GM18517 (cell line): ENCODE measurements at regions not wholly inside any gene's neighbourhood (a gene's known extent, or its start where the extent isn't known, plus 50 kb on each side); places are given as distances from the start of the nearest gene placed in this dataset.

Experiments used
- ATAC-seq: cut with Tn5 transposase; IDR thresholded peaks from one replicate; pipeline ENCODE4 v1.9.1; 2021; ENCODE audit warnings: mild to moderate bottlenecking, moderate library complexity; ENCODE audit not compliant: unreplicated experiment

DNA sequence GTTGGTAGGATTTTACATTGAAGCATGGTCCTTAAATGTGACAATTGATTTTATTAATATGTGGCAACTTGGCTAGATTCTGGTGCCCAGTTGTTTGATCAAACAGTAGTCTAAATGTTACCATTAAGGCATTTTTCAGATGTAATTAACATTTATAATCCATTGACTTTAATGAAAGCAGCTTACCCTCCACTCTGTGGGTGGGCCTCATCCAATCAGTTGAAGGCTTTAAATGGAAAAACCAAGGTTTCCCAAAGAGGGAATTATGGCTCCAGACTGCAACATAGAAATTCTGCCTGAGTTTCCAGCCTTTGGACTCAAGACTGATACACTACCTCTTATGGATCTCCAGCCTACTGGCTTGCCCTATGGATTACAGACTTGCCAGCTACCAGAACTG, 1153.2 kb downstream of the BCL11B start:
- no peak for ATAC-seq

DNA sequence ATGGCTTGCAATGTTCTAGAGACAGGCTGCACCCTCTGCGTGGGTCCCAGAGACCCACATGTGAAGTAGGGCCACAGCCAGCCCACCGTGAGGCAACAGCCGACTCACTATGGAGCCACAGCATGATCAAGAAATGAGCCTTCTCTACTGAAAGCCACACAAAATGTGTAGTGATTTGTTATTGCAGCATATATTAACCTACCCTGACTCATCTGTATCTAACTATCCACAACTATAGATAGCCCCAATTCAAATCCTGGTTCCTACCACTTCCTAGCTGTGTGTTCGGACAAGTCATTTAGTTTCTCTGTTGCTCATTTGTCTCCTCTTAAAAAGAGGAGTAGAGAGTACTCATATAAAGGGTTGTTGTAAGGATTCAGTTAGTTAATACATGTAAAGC, 1152.3 kb downstream of the BCL11B start:
- ATAC-seq = no peak

DNA sequence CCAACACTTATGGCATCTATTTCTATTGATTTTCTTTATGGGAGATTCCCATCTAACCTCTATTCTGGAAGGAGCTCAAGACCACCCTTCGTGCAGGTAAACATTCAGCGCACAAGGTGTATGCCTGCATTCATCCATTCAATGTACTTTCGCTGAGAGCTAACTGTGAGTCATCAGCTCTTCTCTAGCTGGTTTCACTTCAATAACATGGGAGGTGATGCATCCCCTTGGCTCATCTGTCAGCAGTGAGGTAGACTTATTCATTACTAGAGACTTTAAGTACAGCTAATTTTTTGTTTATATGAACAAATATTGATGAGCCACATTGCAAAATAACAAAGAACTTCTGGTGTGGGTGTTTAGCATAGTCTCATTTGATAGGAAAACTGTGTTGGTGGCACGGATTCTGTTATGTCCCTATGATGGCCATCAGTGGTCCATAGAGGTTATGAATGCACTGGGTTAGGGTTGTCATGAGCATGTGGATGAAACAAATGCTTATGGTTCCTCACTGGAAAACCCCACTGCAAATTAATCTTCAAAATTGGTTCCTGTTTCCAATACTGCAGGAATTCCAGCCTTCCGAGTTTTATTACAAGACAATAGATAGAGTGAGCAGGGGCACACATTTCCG, 1151.0 kb downstream of the BCL11B start:
- no peak for ATAC-seq

DNA sequence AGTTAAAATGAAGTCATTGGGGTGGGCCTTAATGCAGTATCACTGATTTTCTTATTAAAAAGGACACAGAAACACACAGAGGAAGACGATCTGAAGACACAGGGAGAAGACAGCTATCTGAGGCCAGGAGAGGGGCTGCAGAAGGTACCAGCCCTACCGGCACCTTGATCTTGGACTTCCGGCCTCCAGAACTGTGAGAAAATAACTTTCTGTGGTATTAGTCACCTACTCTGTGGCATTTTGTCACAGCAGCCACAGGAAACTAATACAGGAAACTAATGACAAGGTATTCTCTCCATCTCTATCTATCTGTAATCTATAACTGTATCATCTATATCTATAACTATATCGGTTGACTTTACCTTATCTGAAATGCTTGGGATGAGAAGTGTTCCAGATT, 1149.5 kb downstream of the BCL11B start:
- ATAC-seq = no peak

DNA sequence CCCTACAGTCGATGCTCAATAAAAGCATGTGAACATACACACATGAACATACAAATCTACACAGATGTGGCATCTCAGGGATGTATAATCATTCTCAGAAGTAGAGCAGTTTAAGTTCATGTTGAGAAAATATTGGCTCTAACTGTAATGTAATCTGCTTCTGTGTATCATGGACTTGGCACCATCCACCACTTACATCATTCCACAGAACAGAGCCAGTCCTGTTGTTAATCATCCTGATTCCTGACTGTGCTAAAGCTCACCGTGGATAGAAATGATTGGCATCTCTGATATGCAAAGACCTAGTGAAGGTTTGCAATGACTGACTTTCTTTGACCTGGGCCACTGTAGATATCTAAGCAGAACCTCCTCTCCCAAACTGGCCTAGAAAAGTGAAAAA, 1141.3 kb downstream of the BCL11B start:
- no peak for ATAC-seq

DNA sequence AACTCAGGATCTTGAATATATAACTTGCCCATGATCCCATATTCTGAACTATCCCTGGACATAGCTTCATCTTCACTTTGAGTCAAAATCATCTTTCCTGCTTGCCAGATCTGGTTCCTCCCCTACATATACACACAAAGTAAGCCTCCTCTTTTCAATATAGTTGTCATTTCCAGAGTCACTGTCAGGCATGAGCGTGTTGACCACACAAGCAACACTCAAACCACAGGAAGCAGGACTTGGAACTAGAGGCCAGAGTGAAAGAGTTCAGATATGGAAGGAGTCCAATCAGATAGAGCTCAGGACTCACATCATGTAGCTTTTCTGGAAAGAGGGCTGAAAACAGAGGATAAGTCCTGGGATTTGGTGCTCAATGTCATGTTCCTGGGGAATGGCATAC, 1140.6 kb downstream of the BCL11B start:
- ATAC-seq = no peak

DNA sequence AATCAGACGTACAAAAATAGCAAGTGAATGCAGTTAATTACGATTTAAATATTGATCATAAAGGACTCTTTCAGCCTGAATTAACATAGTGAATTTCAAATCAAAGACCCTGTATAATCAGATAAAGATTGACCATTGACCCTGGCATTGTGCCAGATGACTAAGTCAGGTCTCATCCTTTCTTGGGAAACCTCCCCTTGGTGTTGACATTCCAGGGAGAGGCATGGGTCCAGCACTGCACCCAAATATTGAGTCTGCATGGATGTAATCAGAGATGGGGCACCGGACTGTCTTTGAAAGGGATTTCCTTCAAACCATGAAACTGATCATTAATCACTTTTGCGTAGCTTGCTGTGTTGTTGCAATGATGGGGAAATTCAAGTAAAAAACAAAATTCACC, 1138.2 kb downstream of the BCL11B start:
- no peak for ATAC-seq

DNA sequence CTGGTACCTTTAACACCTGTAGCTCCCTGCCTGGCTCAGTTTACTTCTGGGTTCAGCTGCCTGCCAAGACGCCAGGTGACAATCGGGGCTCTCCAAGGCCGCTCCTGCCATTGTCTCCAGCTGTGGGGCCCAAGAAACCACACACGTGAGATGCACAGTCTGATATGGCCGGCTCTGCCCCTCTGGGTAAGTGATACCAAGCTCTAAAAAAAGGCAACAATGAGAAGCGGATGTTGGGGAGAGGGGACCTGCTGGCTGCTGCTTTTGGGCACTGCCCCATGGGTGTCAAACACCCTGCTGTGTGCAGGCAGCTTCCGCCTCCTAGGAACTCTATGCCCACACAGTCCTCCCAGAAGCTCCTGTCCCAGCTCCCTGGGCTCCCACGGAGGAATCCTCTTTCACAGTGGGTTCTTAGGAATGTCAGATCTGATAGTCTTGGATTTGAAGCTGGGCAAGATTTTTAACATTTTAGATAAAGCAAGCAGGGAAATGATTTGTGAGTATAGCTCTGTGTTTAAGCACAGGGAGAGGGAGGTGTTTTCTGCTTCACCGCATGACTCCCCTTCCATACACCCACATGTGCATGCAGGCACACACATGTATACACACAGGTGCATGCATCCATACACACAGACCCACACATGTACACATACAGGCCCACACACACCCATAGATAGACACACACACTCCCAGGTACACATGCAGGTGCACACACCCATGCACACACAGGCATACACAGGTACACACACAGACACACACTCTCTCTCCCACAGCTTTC, 1135.8 kb downstream of the BCL11B start:
- no peak for ATAC-seq

DNA sequence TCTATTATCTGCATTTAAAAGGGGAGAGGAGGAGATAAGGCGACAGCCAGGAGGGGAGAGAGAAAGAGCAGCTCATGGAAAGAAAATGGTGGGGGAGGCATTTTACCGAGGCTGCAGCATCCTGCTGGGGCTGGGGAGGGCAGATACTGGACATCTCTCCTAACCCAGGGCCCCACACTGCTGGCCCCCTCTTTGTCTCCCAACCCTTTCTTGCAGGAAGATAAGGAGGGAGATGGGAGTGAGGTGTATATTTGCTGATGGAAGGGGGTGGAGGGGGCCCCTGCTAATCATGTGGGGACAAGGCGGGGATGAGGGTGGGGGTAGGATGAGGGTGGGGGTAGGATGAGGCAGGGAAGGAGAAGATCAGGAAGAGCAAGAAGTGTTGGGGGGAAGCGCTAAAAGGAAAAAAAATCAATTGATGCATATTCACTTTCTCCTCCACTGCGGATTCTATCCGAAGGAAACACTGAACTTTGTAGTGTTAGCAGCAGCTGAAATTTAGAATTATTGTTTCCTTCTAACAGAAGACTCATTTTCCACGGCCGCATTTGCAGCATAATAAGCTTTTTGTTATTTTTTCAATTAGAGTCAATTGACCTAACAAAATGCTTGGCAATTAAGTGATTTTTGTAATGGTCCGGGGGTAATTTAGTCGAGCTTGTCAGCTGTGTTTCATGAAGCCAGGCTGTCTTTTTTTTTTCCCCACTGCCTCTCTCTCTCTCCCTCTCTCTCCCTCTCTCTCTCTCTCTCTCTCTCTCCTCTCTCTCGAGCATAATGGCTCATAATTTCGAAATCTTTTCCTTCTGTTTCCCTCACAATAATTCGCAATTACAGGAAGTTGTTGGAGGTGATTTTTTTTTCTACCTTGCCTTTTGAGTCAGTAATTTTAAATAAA, 1134.6 kb downstream of the BCL11B start:
- ATAC-seq = no peak

DNA sequence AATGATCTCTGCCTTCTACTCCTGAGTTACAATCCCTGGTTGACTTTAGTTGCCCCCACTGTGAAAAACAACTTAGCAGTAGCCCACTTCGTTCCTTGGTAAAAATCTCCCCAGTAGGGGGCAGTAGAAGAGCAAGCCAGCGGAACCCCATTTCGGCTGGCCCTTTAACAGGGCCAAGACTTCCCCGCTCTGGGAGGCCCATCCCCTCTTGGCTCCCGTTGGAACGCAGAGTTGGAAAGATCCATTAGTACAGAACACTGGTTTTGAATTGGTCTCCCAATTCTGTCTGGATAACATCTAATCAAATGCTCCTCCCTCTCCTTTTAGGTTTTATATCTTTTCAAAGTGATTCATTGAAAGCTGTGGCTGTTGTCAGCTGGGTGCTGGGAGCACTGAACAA, 1133.3 kb downstream of the BCL11B start:
- ATAC-seq = no peak

DNA sequence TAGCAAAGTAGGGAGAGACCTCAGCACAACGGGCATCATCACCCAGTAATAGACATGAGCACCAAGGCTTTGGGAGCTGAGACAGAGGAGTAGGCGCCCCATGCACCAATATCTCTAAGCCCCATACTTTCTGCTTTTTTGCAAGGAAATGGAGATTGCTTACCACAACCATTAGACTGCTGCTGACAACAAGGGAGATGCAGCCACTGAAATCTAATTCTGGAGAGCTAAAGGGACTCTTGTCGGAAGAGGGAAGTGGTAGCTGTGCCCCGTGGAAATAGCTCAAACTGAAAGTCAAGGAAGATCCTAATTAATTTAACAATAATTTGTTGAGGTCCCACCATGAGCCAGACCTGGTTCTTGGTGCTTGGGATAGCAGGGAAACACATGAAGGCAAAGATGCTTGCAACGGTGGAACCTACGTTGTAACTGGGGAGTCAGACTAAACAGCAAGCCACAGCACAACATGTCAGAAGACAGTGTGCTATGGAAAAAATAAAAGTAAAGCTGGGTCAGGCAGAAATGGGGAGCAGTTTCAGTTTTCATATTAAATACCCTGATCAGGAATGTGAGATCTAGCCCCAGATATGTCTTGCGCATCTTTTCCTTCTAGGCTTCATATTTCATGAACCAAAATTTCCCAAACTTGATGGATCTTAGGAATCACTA, 1131.0 kb downstream of the BCL11B start:
- ATAC-seq = no peak

DNA sequence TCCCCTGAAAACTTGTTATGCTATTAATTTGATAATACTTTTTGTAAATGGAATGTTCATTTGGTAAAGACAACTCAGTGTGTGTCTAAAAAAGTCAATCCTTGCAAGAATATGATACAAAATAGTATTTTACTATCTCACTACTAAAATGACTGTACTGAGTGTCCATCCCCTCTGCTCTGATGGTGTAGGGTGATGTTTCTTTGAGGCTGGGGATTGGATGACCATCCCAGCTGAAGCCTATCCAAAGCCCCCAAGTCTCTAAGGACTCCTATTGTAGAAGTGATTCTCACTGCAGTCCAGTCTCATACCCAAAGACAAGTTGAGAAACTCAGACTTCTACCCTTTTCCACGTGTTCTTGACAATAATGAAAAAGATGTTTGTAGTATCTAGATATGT, 1128.4 kb downstream of the BCL11B start:
- no peak for ATAC-seq

DNA sequence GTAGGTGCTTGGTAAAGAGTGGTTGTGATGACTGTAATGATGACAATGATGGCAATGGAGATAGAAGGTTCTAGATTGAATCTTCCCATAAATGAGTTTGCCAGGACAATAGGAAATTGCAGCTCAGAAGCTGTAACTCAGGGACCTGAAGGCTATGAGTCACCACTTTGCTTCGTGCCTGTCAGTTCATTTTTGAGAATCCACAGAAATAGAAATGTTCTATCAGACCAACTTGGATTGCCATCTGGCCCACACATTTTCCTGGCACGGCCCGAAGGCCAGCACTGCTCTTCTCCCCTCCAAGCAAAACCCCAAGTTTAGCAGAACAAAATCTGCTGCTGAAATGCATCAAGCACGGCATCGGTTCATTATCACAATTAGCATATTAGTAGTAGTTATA, 1127.0 kb downstream of the BCL11B start:
- ATAC-seq = no peak

DNA sequence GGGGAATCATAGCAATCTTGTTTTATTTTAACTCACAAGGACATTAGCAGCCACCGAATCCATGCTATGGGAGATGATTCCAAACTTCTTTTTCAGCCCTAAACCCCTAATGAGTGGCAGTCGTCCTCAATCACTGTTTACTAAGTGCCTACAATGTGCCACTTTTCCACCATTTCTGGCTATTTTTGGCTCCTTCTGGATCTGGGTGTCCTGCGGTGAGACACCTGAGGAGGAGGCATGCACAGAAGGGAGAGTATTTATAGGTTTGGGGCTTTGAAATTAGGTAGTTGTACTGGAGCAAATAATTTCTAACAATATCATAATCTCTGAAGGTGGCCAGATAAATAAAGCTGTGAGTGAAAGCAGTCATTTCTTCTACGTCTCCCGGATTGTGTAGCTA, 1125.6 kb downstream of the BCL11B start:
- no peak for ATAC-seq

DNA sequence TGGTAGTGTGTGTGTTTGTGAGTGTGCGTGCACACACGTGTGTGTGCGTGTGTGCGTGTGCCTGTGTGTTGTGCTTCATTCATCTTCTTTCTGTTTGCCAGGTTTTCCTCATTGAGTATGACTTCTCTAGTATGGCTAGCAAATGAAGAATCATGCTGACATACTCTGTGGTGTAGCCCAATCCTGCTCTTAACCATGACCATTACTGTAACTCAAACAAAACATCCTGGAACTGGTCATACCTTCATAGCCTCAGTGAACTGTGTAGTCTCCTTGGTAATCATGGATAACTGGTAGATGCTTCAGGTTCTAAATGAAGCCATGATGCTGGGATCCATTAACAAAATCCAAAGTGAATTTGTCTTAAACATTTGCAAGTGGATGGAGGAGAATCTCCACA, 1117.7 kb downstream of the BCL11B start:
- no peak for ATAC-seq

DNA sequence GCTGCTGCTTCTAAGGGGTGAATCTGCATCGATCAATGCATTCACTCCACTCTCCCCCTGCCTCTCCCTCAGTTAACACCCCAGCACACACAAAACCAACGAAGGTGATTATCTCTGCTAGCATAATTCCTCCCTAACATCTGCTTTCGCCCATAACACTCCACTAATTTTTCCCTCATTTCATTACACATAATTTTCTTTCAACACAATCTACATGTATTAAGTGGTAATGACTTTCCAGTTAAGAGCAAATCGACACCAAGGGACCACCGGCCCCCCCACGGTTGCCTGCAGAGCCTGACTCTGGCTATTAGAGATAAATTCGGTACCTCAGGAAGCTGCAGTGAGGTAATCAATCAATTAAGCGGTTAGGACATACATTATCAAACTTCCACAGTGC, 1115.6 kb downstream of the BCL11B start:
- no peak for ATAC-seq

DNA sequence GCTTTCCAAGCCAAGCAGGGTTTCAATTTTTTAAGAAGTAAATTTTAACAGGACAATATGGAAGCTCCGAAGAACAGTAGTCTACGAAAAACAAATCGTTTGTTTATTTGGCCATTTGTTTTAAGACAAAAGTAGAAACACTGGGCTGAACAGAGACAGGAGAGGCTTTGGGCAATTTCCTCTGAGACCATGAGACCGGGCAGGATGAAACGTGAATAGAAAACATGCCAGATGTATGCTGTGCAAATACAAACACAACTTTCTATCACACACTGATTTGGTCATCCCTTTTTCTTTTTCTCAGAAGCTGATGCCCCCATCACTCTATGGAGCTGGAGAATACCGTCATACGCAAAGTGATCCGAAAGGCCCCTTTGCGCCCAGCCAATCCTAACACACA, 1111.1 kb downstream of the BCL11B start:
- ATAC-seq = no peak

DNA sequence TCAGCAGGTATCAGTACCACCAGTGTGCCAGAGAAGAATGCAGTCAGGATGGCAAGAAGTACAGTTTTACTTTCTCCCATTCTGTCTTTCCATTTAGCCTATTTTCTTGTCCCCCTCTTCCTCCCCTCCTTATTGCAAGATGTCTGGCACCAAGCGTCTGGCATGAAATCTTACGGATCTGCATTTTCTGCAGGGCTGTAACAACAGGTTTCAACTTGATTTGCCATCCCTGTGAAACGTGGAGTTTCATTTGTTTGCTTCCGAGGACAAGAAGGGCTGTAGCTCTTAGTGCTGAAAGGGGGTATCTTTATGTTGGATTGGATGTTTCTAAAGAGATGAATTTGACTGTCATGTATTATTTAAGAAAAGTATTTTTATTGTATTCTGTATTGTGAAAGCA, 1110.6 kb downstream of the BCL11B start:
- ATAC-seq = no peak

DNA sequence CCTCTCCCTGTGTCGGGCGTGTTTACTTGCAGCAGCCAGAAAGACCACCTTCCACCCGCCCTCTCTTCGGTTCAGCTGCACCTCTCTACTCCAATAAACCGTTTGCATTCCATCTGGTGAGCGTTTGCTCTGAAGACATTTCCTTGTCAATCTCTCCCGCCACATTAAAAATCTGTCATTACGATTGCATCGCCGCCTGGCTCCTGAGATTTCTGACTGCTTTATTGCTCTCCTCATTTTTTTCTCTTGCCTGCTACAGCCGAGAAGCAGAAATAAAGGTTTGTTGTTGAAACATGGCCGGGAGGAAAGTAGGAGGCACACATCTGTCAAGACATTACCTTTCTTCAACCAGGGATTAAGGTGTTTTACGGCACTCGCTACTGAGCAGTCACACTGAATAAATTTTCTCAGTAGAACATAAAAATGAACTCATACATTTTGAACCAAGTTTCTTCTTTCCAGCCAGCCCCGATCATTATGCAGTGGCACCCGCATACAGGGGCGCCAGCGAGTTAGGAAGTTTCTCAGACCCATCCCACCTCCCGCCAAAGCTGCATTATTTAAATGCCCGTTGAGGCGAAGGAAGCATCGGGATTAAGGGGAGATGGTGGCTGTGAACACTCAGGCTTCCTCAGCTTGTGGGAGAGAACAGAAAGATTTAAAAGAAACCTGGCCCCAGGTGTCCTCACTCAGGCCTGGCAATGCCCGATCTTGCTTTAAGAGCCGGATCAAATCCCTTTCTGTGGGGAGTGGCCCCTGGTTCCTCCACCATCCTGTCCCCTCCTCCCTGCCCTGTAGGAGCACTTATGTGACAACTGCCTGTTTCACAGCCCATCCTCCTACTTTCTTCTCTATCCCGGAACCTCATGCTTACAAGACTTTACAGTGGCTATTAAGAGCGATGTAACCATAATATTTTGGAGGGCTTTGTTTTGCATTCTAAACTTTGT, 1108.9 kb downstream of the BCL11B start:
- no peak for ATAC-seq

DNA sequence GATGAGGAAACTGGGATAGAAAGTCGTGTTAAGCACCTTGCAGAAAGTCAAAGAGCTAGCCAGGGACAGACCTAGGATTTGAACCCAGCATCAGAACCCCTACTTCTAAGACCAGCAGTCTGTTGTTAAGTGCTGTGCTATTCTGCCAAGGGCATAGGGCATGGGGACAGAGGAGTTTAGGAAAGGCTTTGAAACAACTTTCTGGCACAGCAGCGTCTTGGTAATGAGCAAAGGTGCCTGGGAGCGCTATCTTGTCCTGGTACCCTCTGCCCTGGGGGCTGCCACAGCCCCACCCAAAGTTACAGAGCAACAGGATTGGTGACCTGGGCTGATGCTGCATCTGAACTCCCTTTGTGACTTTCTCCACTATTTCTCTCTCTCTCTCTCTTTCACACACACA, 1108.1 kb downstream of the BCL11B start:
- ATAC-seq = no peak
